Loucy (cell line): ENCODE measurements at regions not wholly inside any gene's neighbourhood (a gene's known extent, or its start where the extent isn't known, plus 50 kb on each side); places are given as distances from the start of the nearest gene placed in this dataset.
A peak's percentile ranks its signal among the peaks of the same experiment; 100 is the strongest.

Source experiments
- H2AFZ ChIP-seq: fragments of 200-600 bp; sonication (generic); 2 replicates; pipeline ENCODE4 v1.6.0; 2016; ENCODE audit warnings: antibody characterized with exemption, mild to moderate bottlenecking, low read length, moderate library complexity
- H3F3A ChIP-seq: fragments of 200-600 bp; 2 replicates; pipeline ENCODE4 v1.6.0; 2016; ENCODE audit warnings: antibody characterized with exemption, low read depth, mild to moderate bottlenecking
- H3K27me3 ChIP-seq: fragments of 200-600 bp; sonication (generic); 2 replicates; pipeline ENCODE4 v1.6.1; 2014; ENCODE audit warnings: low read length, mild to moderate bottlenecking; ENCODE audit not compliant: insufficient read depth, poor library complexity, severe bottlenecking
- H3K36me3 ChIP-seq: fragments of 200-600 bp; sonication (generic); 2 replicates; pipeline ENCODE4 v1.6.1; 2016; ENCODE audit warnings: low read length; ENCODE audit not compliant: insufficient read depth
- H3K4me1 ChIP-seq: fragments of 200-600 bp; sonication (generic); 2 replicates; pipeline ENCODE4 v1.5.1; 2014; ENCODE audit warnings: low read length, mild to moderate bottlenecking; ENCODE audit not compliant: insufficient read depth, poor library complexity, severe bottlenecking
- H3K4me2 ChIP-seq: fragments of 200-600 bp; sonication (generic); 2 replicates; pipeline ENCODE4 v1.6.0; 2014; ENCODE audit warnings: antibody characterized with exemption, low read length, low read depth, mild to moderate bottlenecking; ENCODE audit not compliant: poor library complexity, severe bottlenecking
- H3K4me3 ChIP-seq: fragments of 200-600 bp; sonication (generic); 2 replicates; pipeline ENCODE4 v1.5.1; 2014; ENCODE audit warnings: low read length, mild to moderate bottlenecking, mixed read lengths; ENCODE audit not compliant: poor library complexity, severe bottlenecking
- H3K79me2 ChIP-seq: fragments of 200-600 bp; sonication (generic); 2 replicates; pipeline ENCODE4 v1.6.1; 2014; ENCODE audit warnings: low read length; ENCODE audit not compliant: insufficient read depth
- H3K9ac ChIP-seq: fragments of 200-600 bp; sonication (generic); 2 replicates; pipeline ENCODE4 v1.6.0; 2014; ENCODE audit warnings: mild to moderate bottlenecking, low read depth, low read length, moderate library complexity; ENCODE audit not compliant: poor library complexity, severe bottlenecking
- H3K9me2 ChIP-seq: fragments of 200-600 bp; sonication (generic); replicated peaks from 2 replicates; pipeline ENCODE4 v1.6.1; 2016; ENCODE audit warnings: low read depth, low read length, mixed read lengths
- H3K9me3 ChIP-seq: fragments of 200-600 bp; sonication (generic); 2 replicates; pipeline ENCODE4 v1.6.1; 2014; ENCODE audit warnings: mild to moderate bottlenecking, antibody characterized with exemption, low read length, low read depth; ENCODE audit not compliant: insufficient read depth
- H4K20me1 ChIP-seq: fragments of 200-600 bp; sonication (generic); 2 replicates; pipeline ENCODE4 v1.6.0; 2014; ENCODE audit warnings: antibody characterized with exemption, low read length, mild to moderate bottlenecking; ENCODE audit not compliant: insufficient read depth, poor library complexity, severe bottlenecking
- EZH2phosphoT487 ChIP-seq: fragments of 200-600 bp; IDR thresholded peaks from 2 replicates; pipeline ENCODE4 v1.6.1; 2018; ENCODE audit warnings: antibody characterized with exemption, mild to moderate bottlenecking, moderate library complexity, borderline replicate concordance
- TF ChIP-seq, protein P1 (sequence below): fragments of 200-600 bp; sonication (generic); conservative IDR thresholded peaks from 2 replicates; pipeline ENCODE4 v1.5.1; 2014; ENCODE audit warnings: mild to moderate bottlenecking, antibody characterized with exemption, low read length

DNA sequence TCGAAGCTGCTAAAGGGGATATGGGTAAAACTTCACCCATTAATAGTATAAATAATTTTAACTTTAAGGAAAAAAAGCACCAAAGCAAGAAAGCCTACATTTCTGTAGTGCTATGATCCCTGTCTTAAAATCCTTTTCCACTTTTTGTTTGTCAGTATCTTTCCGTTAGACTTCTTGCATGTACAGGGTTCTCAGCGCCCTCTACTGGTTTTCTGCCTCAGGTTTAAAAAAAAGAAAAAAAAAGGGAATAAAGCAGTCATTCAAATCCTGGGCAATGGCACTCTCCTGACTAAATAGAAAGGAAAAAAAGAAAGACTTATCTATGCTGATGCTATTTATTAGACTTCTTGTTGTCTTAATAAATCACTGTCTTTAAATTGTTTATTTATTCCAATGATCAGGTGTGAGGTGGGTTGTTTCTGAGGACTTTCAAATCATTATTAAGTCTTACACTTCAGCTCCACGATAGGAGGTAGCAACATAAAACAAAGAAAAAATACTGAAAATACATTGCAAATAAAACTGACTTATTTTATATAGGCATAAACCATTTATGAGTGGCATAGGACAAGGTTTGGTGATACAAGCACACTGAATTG is 475.4 kb upstream of the NR5A2 start:
- Histone ChIP-seq H3K36me3 (no peaks in the 10 kb centered on the region), H4K20me1 (no peaks in the 10 kb centered on the region), H3K9me2 (no peaks in the 10 kb centered on the region), H3F3A (no peaks in the 10 kb centered on the region), H3K27me3 (no peaks in the 10 kb centered on the region), H3K4me2 (no peak overlapping the region), H3K4me1 (no peaks in the 10 kb centered on the region), H3K9ac (no peak overlapping the region), H3K79me2 (no peaks in the 10 kb centered on the region), H2AFZ (no peak overlapping the region), H3K4me3 (no peak overlapping the region), H3K9me3 (no peaks in the 10 kb centered on the region)
- TF ChIP-seq, protein P1, sequence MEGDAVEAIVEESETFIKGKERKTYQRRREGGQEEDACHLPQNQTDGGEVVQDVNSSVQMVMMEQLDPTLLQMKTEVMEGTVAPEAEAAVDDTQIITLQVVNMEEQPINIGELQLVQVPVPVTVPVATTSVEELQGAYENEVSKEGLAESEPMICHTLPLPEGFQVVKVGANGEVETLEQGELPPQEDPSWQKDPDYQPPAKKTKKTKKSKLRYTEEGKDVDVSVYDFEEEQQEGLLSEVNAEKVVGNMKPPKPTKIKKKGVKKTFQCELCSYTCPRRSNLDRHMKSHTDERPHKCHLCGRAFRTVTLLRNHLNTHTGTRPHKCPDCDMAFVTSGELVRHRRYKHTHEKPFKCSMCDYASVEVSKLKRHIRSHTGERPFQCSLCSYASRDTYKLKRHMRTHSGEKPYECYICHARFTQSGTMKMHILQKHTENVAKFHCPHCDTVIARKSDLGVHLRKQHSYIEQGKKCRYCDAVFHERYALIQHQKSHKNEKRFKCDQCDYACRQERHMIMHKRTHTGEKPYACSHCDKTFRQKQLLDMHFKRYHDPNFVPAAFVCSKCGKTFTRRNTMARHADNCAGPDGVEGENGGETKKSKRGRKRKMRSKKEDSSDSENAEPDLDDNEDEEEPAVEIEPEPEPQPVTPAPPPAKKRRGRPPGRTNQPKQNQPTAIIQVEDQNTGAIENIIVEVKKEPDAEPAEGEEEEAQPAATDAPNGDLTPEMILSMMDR: peak; percentile 95
- TF ChIP-seq EZH2phosphoT487: no peak

DNA sequence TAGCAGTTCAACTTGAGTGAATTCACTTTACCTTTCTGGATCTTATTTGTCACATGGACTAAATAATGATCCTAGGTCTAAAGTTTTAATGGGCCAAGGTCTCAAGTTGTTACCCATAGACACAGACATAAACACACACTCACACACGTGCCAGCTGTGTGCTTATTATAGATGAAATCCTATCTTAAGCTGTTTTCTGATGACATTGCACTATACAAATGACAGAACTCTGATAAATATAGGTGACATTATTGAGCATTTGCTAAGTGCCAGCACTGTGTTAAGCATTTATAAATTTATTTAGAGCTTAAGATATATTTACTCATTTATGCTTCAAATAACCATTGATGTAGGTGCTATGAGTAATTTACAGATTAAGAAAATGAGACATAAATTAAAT is 474.4 kb upstream of the NR5A2 start:
- H3K36me3 ChIP-seq: no peaks in the 10 kb centered on the region
- no peak for TF ChIP-seq EZH2phosphoT487
- TF ChIP-seq, protein P1: no peak

DNA sequence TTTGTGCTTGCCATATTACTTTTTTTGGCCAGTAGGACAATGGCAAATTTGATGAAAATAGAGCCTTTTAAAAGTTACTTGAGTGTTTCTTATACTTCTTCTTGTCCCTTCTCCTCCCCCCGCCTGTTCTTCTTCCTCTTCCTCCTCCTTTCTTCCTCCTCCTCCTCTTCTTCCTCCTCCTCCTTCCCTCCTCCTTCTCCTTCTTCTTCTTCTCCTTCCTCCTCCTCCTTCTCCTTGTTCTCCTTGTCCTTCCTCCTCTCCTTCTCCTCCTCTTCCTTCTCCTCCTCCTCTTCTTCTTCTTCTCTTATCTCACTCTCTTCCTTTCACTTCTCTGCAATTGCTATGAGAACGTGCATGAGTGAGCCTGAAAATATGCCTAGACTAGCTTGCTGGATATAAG is 466.2 kb upstream of the NR5A2 start:
- H3K4me2 ChIP-seq: no peak overlapping the region
- H3K9ac ChIP-seq: no peak overlapping the region
- no peaks in the 10 kb centered on the region for H3K9me2 ChIP-seq
- TF ChIP-seq EZH2phosphoT487: no peak
- TF ChIP-seq, protein P1: no peak
- no peak overlapping the region for H3K4me3 ChIP-seq
- no peaks in the 10 kb centered on the region for H4K20me1 ChIP-seq
- no peaks in the 10 kb centered on the region for H3K36me3 ChIP-seq
- H2AFZ ChIP-seq: peak overlapping the region; percentile 52
- H3K27me3 ChIP-seq: no peaks in the 10 kb centered on the region
- H3K4me1 ChIP-seq: no peaks in the 10 kb centered on the region
- no peaks in the 10 kb centered on the region for H3K79me2 ChIP-seq
- no peaks in the 10 kb centered on the region for H3F3A ChIP-seq
- no peaks in the 10 kb centered on the region for H3K9me3 ChIP-seq

More for the DNA sequence above, 474.4 kb upstream of the NR5A2 start:
- Histone ChIP-seq H4K20me1 (no peaks in the 10 kb centered on the region), H3K9ac (no peak overlapping the region), H3K27me3 (no peaks in the 10 kb centered on the region), H3K9me2 (no peaks in the 10 kb centered on the region), H3K4me1 (no peaks in the 10 kb centered on the region), H3K4me2 (no peak overlapping the region), H3F3A (no peaks in the 10 kb centered on the region), H3K4me3 (no peak overlapping the region), H3K9me3 (no peaks in the 10 kb centered on the region), H2AFZ (no peak overlapping the region), H3K79me2 (no peaks in the 10 kb centered on the region)
